Activated T-cell treated with anti-CD3 and anti-CD28 coated beads, Interleukin-2, amount 50 U/mL, for 1 hour (primary cell): ENCODE measurements at regions not wholly inside any gene's neighbourhood (a gene's known extent, or its start where the extent isn't known, plus 50 kb on each side); places are given as distances from the start of the nearest gene placed in this dataset.
"Not testable (repeated sequence)": the region's sequence is repeated elsewhere in the genome, so short reads cannot be mapped to it uniquely, and the experiment has no call there.

Experiments
- DNase-seq: peaks from one replicate; pipeline ENCODE4 v3.0.0-alpha.2; 2020

- DNase-seq: no peak
Measured at GRCh38 chr2:194917519-194917918, 739.5 kb upstream of the SLC39A10 start.

GRCh38 chr2:194915485-194915884, 741.5 kb upstream of the SLC39A10 start:
- DNase-seq: no peak

GRCh38 chr2:194907569-194907968, 749.5 kb upstream of the SLC39A10 start:
- DNase-seq: no peak

- DNase-seq: no peak
Measured at GRCh38 chr2:194896871-194897270, 760.2 kb upstream of the SLC39A10 start.

- no peak for DNase-seq
Measured at GRCh38 chr2:194883711-194884110, 773.3 kb upstream of the SLC39A10 start.

- DNase-seq: no peak
Measured at GRCh38 chr2:194870974-194871535, 786.0 kb upstream of the SLC39A10 start.

- no peak for DNase-seq
Measured at GRCh38 chr2:194867328-194867727, 789.7 kb upstream of the SLC39A10 start.

GRCh38 chr2:194854941-194855340, 802.1 kb upstream of the SLC39A10 start:
- no peak for DNase-seq

GRCh38 chr2:194842871-194843270, 814.2 kb upstream of the SLC39A10 start:
- DNase-seq: no peak

- not testable (repeated sequence) for DNase-seq
Measured at GRCh38 chr2:194834371-194834770, 822.7 kb upstream of the SLC39A10 start.

- no peak for DNase-seq
Measured at GRCh38 chr2:194826241-194826640, 830.8 kb upstream of the SLC39A10 start.

GRCh38 chr2:194824450-194824849, 832.6 kb upstream of the SLC39A10 start:
- no peak for DNase-seq

GRCh38 chr2:194822657-194823056, 834.4 kb upstream of the SLC39A10 start:
- DNase-seq: no peak

- no peak for DNase-seq
Measured at GRCh38 chr2:194822097-194822496, 834.9 kb upstream of the SLC39A10 start.

GRCh38 chr2:194819367-194819766, 837.7 kb upstream of the SLC39A10 start:
- DNase-seq: no peak

GRCh38 chr2:194815475-194815874, 841.6 kb upstream of the SLC39A10 start:
- DNase-seq: no peak

GRCh38 chr2:194802589-194802988, 854.4 kb upstream of the SLC39A10 start:
- DNase-seq: no peak

- DNase-seq: not testable (repeated sequence)
Measured at GRCh38 chr2:194787071-194787470, 870.0 kb upstream of the SLC39A10 start.

GRCh38 chr2:194771394-194771793, 885.6 kb upstream of the SLC39A10 start:
- not testable (repeated sequence) for DNase-seq

GRCh38 chr2:194769030-194769429, 888.0 kb upstream of the SLC39A10 start:
- no peak for DNase-seq

GRCh38 chr2:194765723-194766122, 891.3 kb upstream of the SLC39A10 start:
- DNase-seq: no peak

- no peak for DNase-seq
Measured at GRCh38 chr2:194750926-194751325, 906.1 kb upstream of the SLC39A10 start.

- no peak for DNase-seq
Measured at GRCh38 chr2:194745557-194746146, 911.4 kb upstream of the SLC39A10 start.

- no peak for DNase-seq
Measured at GRCh38 chr2:194742706-194743105, 914.3 kb upstream of the SLC39A10 start.

GRCh38 chr2:194739217-194739616, 917.8 kb upstream of the SLC39A10 start:
- DNase-seq: no peak
